Coronary artery (tissue), 2 donors: ENCODE measurements at regions not wholly inside any gene's neighbourhood (a gene's known extent, or its start where the extent isn't known, plus 50 kb on each side); places are given as distances from the start of the nearest gene placed in this dataset.

Experiments used
- DNase-seq: peaks from one replicate; pipeline ENCODE4 v3.0.0-alpha.2; 2017; ENCODE audit warnings: low spot score
- H3K27ac ChIP-seq, 2 donors: fragments of 200-600 bp; sonication (generic); one replicate each; pipeline ENCODE4 v1.5.1; 2016 to 2019
- H3K4me3 ChIP-seq: fragments of 200-600 bp; sonication (generic); 2 replicates; pipeline ENCODE4 v1.5.1; 2016; ENCODE audit warnings: mild to moderate bottlenecking, moderate library complexity
- CTCF ChIP-seq: fragments of 200-600 bp; sonication (generic); IDR thresholded peaks from one replicate; pipeline ENCODE4 v1.5.1; 2019; ENCODE audit warnings: antibody characterized with exemption

DNA sequence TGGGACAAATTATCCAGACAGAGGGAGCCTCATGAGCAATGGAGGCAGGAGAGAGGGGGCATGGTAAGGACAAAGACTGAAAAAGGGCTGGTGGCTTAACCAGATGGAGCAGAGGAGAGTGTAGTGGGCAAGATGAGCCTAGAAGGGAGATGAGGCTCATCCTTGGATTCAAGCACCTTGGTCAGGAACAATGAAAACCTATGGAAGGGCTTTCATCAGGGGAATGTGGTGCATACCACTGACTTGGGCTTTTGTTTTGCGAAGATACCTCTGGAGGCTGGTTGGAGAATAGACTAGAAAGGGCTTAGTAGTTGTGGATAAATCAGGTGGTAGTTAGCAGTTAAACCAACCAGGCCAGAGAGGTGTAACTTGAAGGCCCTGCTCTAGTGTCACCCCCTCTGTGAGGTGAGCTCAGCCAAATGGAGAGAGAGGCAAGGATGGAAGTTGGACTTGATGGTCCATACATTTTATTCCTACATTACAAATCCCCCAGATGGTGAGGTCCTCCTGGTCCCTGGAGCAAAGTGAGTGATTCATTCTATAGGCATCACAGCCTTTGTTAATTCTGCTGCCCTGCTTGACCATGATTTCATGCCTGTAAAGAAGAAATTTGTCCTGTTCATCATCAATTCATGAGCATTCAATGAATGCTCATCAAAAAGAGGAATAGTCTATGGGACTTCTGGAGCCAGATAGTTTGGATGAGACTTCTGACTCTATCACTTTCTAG lies 264.8 kb upstream of the IGFBP7 start:
- TF ChIP-seq CTCF: no peak
- H3K4me3 ChIP-seq: no peak overlapping the region
- no peak for DNase-seq
- H3K27ac ChIP-seq: no peak overlapping the region

GRCh38 chr4:57373991-57374390 lies 263.8 kb upstream of the IGFBP7 start:
- DNase-seq: no peak
- no peak for TF ChIP-seq CTCF
- no peak overlapping the region for H3K4me3 ChIP-seq
- H3K27ac ChIP-seq: no peak overlapping the region

DNA sequence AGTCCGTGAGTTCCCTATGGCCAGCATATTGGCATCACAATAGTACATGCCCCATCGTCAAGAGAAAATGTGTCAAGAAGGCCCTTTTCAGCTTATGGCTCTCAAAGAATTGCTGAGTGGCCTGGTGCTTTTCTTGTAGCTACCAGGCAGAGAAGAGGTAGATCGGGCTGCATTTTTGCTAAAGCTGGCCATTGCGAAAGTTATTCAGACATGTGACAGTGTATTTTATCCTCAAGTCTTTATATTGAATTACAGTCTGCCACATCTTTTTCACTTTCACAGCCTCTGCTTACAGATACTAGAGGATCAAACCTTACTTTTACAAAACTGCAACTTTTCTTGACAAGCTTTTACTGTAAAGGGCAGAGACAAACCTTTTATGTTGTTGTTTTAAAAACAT lies 261.5 kb upstream of the IGFBP7 start:
- Histone ChIP-seq H3K27ac (no peak overlapping the region), H3K4me3 (no peak overlapping the region)
- DNase-seq: no peak
- TF ChIP-seq CTCF: no peak

DNA sequence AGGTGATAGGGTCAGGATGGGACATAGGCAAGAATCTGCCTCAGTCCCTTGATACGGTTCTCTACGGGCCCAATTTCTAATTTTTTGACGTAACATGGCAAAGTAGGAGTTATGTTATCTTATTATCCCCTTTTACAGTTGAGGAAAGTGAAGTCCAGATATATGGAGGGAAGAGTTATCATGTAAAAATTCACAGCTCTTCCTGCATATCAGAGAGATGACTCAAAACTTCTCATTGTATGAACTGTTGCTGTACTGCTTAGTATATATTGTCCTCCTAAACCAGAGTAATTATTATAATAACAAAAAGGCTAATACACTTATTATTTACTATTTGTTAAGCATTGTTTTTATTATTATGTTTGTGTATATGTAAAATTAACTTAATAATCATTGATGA lies 260.5 kb upstream of the IGFBP7 start:
- no peak for TF ChIP-seq CTCF
- Histone ChIP-seq H3K4me3 (no peak overlapping the region), H3K27ac (no peak overlapping the region)
- no peak for DNase-seq

GRCh38 chr4:57369446-57369845 lies 259.3 kb upstream of the IGFBP7 start:
- Histone ChIP-seq H3K27ac (no peak overlapping the region), H3K4me3 (no peak overlapping the region)
- no peak for DNase-seq
- no peak for TF ChIP-seq CTCF

DNA sequence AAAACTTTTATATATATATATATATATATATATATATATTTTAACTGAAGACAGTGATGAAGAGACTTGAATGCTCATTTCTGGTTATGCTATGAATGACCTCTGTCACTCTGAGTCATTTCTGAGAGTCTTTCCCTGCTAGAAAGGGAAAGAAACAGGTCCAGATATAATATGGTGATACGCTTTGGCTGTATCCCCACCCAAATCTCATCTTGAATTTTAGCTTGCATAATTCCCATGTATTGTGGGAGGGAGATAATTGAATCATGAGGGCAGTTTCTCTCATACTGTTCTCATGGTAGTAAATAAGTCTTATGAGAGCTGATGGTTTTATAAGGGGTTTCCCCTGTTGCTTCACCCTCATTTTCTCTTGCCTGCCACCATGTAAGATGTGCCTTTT lies 254.1 kb upstream of the IGFBP7 start:
- no peak for DNase-seq
- no peak for TF ChIP-seq CTCF
- no peak overlapping the region for H3K27ac ChIP-seq

DNA sequence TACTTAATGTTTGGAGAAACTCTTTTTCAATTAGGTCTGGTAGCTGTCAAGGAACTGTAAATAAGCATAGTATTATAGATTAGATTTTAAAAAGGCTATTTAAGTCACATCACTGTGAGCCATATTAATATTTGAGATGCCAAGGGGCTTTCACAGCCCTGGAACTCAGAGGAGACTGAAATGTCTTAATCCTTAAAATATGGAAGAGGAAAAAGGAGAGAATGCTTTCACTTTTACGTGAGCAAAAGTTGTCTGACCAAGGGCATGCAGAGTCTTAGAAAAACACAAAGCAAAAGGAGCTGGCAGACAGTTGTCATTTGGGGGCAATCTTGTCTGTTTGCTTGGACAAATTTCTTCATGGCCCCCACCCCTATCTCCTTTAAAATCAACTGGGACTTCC lies 253.2 kb upstream of the IGFBP7 start:
- TF ChIP-seq CTCF: no peak
- H3K4me3 ChIP-seq: no peak overlapping the region
- DNase-seq: no peak
- no peak overlapping the region for H3K27ac ChIP-seq

More for the DNA sequence above, 254.1 kb upstream of the IGFBP7 start:
- no peak overlapping the region for H3K4me3 ChIP-seq
